SK-N-SH treated with all-trans-retinoic acid at 6 μM for 48 hours (cell line): ENCODE measurements at regions not wholly inside any gene's neighbourhood (a gene's known extent, or its start where the extent isn't known, plus 50 kb on each side); places are given as distances from the start of the nearest gene placed in this dataset.

Source experiments
- ATAC-seq: fragments of 200-7000 bp; cut with Tn5 transposase; 3 replicates; pipeline ENCODE4 v1.9.1; 2020; ENCODE audit warnings: mild to moderate bottlenecking, moderate library complexity
- ARNTL ChIP-seq: fragments of 450-650 bp; formaldehyde crosslinking; IDR thresholded peaks from 2 replicates; pipeline ENCODE4 v1.5.0; 2020; ENCODE audit warnings: low read depth, mild to moderate bottlenecking, moderate library complexity, borderline replicate concordance
- BACH2 ChIP-seq: fragments of 250-450 bp; sonication (Bioruptor Pico); IDR thresholded peaks from 2 replicates; pipeline ENCODE4 v1.9.0; 2021; ENCODE audit warnings: mild to moderate bottlenecking, borderline replicate concordance
- CSDC2 ChIP-seq: fragments of 250-450 bp; sonication (Bioruptor Pico); IDR thresholded peaks from 2 replicates; pipeline ENCODE4 v1.5.0; 2020; ENCODE audit warnings: mild to moderate bottlenecking, moderate library complexity
- CSRNP3 ChIP-seq: fragments of 250-450 bp; sonication (Bioruptor Pico); IDR thresholded peaks from 2 replicates; pipeline ENCODE4 v1.5.1; 2021; ENCODE audit warnings: mild to moderate bottlenecking, moderate library complexity
- ESRRG ChIP-seq: fragments of 250-450 bp; sonication (Bioruptor Pico); IDR thresholded peaks from 2 replicates; pipeline ENCODE4 v1.6.1; 2021; ENCODE audit warnings: mild to moderate bottlenecking
- GLIS3 ChIP-seq: fragments of 250-450 bp; sonication (Bioruptor Pico); IDR thresholded peaks from 2 replicates; pipeline ENCODE4 v1.5.0; 2020; ENCODE audit warnings: mild to moderate bottlenecking, moderate library complexity
- OSR1 ChIP-seq: fragments of 250-450 bp; sonication (Bioruptor Pico); IDR thresholded peaks from 2 replicates; pipeline ENCODE4 v1.8.0; 2022; ENCODE audit warnings: moderate library complexity, mild to moderate bottlenecking, inconsistent platforms
- POU6F1 ChIP-seq: fragments of 250-450 bp; sonication (Bioruptor Pico); IDR thresholded peaks from 2 replicates; pipeline ENCODE4 v1.8.0; 2021; ENCODE audit warnings: low read depth, mild to moderate bottlenecking, moderate library complexity, borderline replicate concordance
- PPARA ChIP-seq: fragments of 250-450 bp; sonication (Bioruptor Pico); IDR thresholded peaks from 2 replicates; pipeline ENCODE4 v1.5.0; 2020; ENCODE audit warnings: mild to moderate bottlenecking, borderline replicate concordance
- RARB ChIP-seq: fragments of 250-450 bp; sonication (Bioruptor Pico); IDR thresholded peaks from 2 replicates; pipeline ENCODE4 v1.8.0; 2021; ENCODE audit warnings: mild to moderate bottlenecking, moderate library complexity
- SNAI2 ChIP-seq: fragments of 250-450 bp; sonication (Bioruptor Pico); IDR thresholded peaks from 2 replicates; pipeline ENCODE4 v1.5.0; 2020; ENCODE audit warnings: mild to moderate bottlenecking, moderate library complexity
- TCF4 ChIP-seq: fragments of 250-450 bp; sonication (Bioruptor Pico); IDR thresholded peaks from 2 replicates; pipeline ENCODE4 v1.8.0; 2021; ENCODE audit warnings: mild to moderate bottlenecking, moderate library complexity, borderline replicate concordance
- TOX ChIP-seq: fragments of 250-450 bp; sonication (Bioruptor Pico); IDR thresholded peaks from 2 replicates; pipeline ENCODE4 v1.8.0; 2021; ENCODE audit warnings: mild to moderate bottlenecking, moderate library complexity, borderline replicate concordance
- ZC3H10 ChIP-seq: fragments of 250-450 bp; sonication (Bioruptor Pico); IDR thresholded peaks from 2 replicates; pipeline ENCODE4 v1.5.1; 2021; ENCODE audit warnings: mild to moderate bottlenecking, moderate library complexity
- ZFP3 ChIP-seq: fragments of 250-450 bp; sonication (Bioruptor Pico); IDR thresholded peaks from 2 replicates; pipeline ENCODE4 v1.5.0; 2020; ENCODE audit warnings: mild to moderate bottlenecking, moderate library complexity
- ZFP30 ChIP-seq: fragments of 450-650 bp; formaldehyde crosslinking; IDR thresholded peaks from 2 replicates; pipeline ENCODE4 v1.5.0; 2022; ENCODE audit warnings: mild to moderate bottlenecking, moderate library complexity
- ZNF565 ChIP-seq: fragments of 450-650 bp; formaldehyde crosslinking; conservative IDR thresholded peaks from 2 replicates; pipeline ENCODE4 v1.5.0; 2020; ENCODE audit warnings: low read depth, mild to moderate bottlenecking, moderate library complexity
- ZNF70 ChIP-seq: fragments of 450-650 bp; formaldehyde crosslinking; IDR thresholded peaks from 2 replicates; pipeline ENCODE4 v1.5.0; 2020; ENCODE audit warnings: mild to moderate bottlenecking, moderate library complexity
- ZNF8 ChIP-seq: fragments of 450-650 bp; formaldehyde crosslinking; IDR thresholded peaks from 2 replicates; pipeline ENCODE4 v1.5.0; 2020; ENCODE audit warnings: mild to moderate bottlenecking, moderate library complexity
- TF ChIP-seq, protein P1 (sequence below): fragments of 250-450 bp; sonication (Bioruptor Pico); IDR thresholded peaks from 2 replicates; pipeline ENCODE4 v1.8.0; 2020; ENCODE audit warnings: mild to moderate bottlenecking, moderate library complexity, borderline replicate concordance
- TF ChIP-seq, protein P2 (sequence below): fragments of 250-450 bp; sonication (Bioruptor Pico); IDR thresholded peaks from 2 replicates; pipeline ENCODE4 v1.5.0; 2020; ENCODE audit warnings: mild to moderate bottlenecking, moderate library complexity

- no peak for ATAC-seq
Observed at GRCh38 chr11:45060707-45061106, 85.7 kb upstream of the PRDM11 start.

DNA sequence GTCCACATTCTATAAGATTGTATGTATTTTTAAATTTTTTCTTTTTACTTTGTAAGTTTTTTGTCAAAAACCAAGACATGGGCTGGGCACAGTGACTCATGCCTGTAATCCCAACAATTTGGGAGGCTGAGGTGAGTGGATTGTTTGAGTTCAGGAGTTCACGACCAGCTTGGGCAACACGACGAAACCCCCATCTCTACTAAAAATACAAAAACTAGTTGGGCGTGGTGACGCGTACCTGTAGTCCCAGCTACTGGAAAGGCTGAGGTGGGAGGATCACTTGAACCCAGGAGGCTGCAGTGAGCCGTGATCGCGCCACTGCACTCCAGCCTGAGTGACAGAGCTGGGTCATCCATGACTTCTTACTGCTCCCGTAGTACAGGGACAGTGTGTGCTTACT lies 84.8 kb upstream of the PRDM11 start:
- ATAC-seq: no peak
- TF ChIP-seq ESRRG (CRISPR knock-in tag): no peak

More at GRCh38 chr11:45060707-45061106, 85.7 kb upstream of the PRDM11 start:
- no peak for TF ChIP-seq ZNF70 (CRISPR knock-in tag)
- TF ChIP-seq POU6F1: no peak
- TF ChIP-seq ZNF565 (CRISPR knock-in tag): no peak
- TF ChIP-seq PPARA (CRISPR knock-in tag): no peak
- TF ChIP-seq, all 23 proteins: peak for 0

DNA sequence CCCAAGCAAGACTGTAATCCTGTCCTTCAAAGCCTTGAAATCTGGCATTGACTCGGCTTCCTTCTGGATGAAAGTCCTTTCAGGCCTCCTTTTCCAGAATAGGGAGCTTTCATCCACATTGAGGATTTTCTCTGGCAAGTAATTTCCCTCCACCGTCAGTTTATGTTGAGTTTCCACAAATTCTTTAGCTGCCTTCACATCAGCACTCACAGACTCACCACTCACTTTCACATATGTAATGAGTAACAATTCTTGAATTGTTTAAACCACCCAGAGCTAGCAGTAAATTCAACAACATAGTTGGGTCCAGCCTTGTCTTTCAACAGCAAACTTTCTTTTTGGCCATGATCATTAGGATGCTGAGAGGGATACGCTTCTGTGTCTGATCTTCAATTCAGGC lies 84.3 kb upstream of the PRDM11 start:
- TF ChIP-seq SNAI2 (no peak), CSRNP3 (CRISPR knock-in tag) (no peak), CSDC2 (CRISPR knock-in tag) (no peak), ARNTL (CRISPR knock-in tag) (no peak), ZFP30 (CRISPR knock-in tag) (no peak), RARB (no peak)
- ATAC-seq: no peak

DNA sequence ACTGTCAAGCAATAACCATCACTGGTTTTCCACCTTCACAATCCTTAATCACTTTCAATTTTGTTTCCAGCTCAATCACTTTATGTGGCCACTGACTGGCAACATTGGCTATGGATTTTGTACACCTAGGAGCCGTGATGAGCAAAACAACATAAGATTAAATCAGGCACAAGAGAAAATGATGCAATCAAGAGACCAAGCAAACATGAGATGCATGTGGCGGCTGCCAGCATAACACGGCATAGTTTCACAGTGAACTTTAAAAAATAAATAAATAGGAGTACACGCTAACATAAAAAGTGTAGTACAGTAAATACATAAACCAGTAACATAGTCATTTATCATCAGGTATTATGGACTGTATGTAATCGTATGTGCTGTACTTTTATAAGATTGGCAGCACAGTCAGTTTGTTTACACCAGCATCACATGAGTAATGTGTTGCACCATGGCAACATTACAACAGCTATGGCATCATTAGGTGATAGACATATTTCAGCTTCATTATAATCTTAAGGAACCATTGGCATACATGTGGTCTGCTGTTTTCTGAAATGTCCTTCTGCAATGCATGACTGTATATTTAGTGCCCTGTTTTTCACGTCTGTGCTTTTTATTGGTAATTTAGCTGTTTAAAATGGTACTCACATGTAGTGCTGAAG lies 83.3 kb upstream of the PRDM11 start:
- no peak for ATAC-seq
- TF ChIP-seq OSR1 (CRISPR knock-in tag) (no peak), ZFP3 (CRISPR knock-in tag) (no peak), ARNTL (CRISPR knock-in tag) (no peak), ZNF8 (CRISPR knock-in tag) (no peak), CSRNP3 (CRISPR knock-in tag) (no peak), BACH2 (no peak), GLIS3 (CRISPR knock-in tag) (no peak), TOX (CRISPR knock-in tag) (no peak), TCF4 (CRISPR knock-in tag) (no peak)
- TF ChIP-seq, protein P1, sequence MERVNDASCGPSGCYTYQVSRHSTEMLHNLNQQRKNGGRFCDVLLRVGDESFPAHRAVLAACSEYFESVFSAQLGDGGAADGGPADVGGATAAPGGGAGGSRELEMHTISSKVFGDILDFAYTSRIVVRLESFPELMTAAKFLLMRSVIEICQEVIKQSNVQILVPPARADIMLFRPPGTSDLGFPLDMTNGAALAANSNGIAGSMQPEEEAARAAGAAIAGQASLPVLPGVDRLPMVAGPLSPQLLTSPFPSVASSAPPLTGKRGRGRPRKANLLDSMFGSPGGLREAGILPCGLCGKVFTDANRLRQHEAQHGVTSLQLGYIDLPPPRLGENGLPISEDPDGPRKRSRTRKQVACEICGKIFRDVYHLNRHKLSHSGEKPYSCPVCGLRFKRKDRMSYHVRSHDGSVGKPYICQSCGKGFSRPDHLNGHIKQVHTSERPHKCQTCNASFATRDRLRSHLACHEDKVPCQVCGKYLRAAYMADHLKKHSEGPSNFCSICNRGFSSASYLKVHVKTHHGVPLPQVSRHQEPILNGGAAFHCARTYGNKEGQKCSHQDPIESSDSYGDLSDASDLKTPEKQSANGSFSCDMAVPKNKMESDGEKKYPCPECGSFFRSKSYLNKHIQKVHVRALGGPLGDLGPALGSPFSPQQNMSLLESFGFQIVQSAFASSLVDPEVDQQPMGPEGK (CRISPR knock-in tag): no peak

- ATAC-seq: no peak
- no peak for TF ChIP-seq ESRRG (CRISPR knock-in tag)
- TF ChIP-seq, protein P2, sequence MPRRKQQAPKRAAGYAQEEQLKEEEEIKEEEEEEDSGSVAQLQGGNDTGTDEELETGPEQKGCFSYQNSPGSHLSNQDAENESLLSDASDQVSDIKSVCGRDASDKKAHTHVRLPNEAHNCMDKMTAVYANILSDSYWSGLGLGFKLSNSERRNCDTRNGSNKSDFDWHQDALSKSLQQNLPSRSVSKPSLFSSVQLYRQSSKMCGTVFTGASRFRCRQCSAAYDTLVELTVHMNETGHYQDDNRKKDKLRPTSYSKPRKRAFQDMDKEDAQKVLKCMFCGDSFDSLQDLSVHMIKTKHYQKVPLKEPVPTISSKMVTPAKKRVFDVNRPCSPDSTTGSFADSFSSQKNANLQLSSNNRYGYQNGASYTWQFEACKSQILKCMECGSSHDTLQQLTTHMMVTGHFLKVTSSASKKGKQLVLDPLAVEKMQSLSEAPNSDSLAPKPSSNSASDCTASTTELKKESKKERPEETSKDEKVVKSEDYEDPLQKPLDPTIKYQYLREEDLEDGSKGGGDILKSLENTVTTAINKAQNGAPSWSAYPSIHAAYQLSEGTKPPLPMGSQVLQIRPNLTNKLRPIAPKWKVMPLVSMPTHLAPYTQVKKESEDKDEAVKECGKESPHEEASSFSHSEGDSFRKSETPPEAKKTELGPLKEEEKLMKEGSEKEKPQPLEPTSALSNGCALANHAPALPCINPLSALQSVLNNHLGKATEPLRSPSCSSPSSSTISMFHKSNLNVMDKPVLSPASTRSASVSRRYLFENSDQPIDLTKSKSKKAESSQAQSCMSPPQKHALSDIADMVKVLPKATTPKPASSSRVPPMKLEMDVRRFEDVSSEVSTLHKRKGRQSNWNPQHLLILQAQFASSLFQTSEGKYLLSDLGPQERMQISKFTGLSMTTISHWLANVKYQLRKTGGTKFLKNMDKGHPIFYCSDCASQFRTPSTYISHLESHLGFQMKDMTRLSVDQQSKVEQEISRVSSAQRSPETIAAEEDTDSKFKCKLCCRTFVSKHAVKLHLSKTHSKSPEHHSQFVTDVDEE (CRISPR knock-in tag): no peak
- TF ChIP-seq, protein P1 (CRISPR knock-in tag): no peak
- no peak for TF ChIP-seq PPARA (CRISPR knock-in tag)
- TF ChIP-seq CSDC2 (CRISPR knock-in tag): no peak
- no peak for TF ChIP-seq GLIS3 (CRISPR knock-in tag)
- no peak for TF ChIP-seq RARB
- TF ChIP-seq ZC3H10 (CRISPR knock-in tag): no peak
- no peak for TF ChIP-seq ZFP30 (CRISPR knock-in tag)
- TF ChIP-seq POU6F1: no peak
Observed at GRCh38 chr11:45063669-45064068, 82.8 kb upstream of the PRDM11 start.
